Transverse colon (tissue), 4 donors: ENCODE measurements at regions not wholly inside any gene's neighbourhood (a gene's known extent, or its start where the extent isn't known, plus 50 kb on each side); places are given as distances from the start of the nearest gene placed in this dataset.

ENCODE experiments used
- EP300 ChIP-seq: sonication (generic); formaldehyde crosslinking; IDR thresholded peaks from one replicate; pipeline ENCODE4 v1.6.1; 2017; ENCODE audit warnings: antibody characterized with exemption, low read depth
- POLR2A ChIP-seq: fragments of 450-650 bp; IDR thresholded peaks from one replicate; pipeline ENCODE4 v1.6.1; 2016; ENCODE audit warnings: antibody characterized with exemption, mild to moderate bottlenecking, moderate library complexity
- POLR2AphosphoS5 ChIP-seq, 3 donors: sonication (generic); formaldehyde crosslinking; IDR thresholded peaks; one replicate each; pipeline ENCODE4 v1.6.1; 2016; ENCODE audit warnings: antibody characterized with exemption in 3 of 3
- TF ChIP-seq, protein P1 (sequence below), 5 experiments: fragments of 200-600 bp in 3 of 5; fragments of 450-650 bp in 2 of 5; sonication (generic) in 3 of 5; IDR thresholded peaks; 1 replicate in 2 of 5; 2 replicates in 3 of 5; pipeline ENCODE4 v1.5.1; 2016 to 2017; ENCODE audit warnings: antibody characterized with exemption in 5 of 5, inconsistent platforms in 3 of 5, mild to moderate bottlenecking in 2 of 5, moderate library complexity in 1 of 5

DNA sequence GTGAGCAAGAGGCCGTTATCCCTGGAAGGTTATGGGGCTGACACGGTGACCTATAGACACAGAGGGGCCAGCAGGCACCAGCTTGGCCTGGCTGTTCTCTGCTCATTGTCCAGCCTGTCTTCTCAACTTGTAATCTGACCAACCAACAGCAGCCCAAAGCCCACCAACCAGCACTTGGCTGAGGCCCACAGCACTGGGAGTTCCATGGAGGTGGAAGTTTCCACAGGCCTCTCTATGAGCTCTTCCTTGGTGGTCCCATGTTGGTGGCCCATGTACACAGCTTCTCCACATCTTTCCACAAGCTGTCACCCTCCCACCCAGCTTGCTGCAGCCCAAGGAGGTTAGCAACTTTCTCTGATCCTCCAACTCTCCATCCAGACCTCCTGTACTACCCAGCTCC, 56.2 kb upstream of the KLHL31 start:
- TF ChIP-seq, protein P1, sequence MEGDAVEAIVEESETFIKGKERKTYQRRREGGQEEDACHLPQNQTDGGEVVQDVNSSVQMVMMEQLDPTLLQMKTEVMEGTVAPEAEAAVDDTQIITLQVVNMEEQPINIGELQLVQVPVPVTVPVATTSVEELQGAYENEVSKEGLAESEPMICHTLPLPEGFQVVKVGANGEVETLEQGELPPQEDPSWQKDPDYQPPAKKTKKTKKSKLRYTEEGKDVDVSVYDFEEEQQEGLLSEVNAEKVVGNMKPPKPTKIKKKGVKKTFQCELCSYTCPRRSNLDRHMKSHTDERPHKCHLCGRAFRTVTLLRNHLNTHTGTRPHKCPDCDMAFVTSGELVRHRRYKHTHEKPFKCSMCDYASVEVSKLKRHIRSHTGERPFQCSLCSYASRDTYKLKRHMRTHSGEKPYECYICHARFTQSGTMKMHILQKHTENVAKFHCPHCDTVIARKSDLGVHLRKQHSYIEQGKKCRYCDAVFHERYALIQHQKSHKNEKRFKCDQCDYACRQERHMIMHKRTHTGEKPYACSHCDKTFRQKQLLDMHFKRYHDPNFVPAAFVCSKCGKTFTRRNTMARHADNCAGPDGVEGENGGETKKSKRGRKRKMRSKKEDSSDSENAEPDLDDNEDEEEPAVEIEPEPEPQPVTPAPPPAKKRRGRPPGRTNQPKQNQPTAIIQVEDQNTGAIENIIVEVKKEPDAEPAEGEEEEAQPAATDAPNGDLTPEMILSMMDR (IDR thresholded peaks at IDR 0.05): no peak
- TF ChIP-seq POLR2AphosphoS5 (IDR thresholded peaks at IDR 0.05): no peak
- no peak for TF ChIP-seq EP300
- TF ChIP-seq POLR2A: no peak
